ENCODE measurements at regions not wholly inside any gene's neighbourhood (a gene's known extent, or its start where the extent isn't known, plus 50 kb on each side); places are given as distances from the start of the nearest gene placed in this dataset.
"Not testable (repeated sequence)": the region's sequence is repeated elsewhere in the genome, so short reads cannot be mapped to it uniquely, and the experiment has no call there.

DNA sequence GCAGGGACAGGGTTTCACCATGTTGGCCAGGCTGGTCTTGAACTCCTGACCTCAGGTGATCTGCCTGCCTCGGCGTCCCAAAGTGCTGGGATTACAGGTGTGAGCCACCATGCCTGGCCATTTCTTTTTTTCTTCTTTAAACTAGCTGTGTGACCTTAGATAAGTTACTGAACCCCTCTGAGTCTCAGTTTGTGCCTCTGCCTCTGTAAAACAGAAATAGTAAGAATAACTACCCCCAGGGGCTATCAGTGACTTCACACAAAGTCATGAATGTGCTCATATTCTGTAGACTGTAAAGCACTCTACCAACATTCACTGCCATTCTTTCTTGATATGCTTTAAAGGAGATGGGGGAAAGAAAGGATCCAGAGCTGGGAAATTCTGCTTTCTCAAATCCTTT is 120.7 kb downstream of the RPLP1 start:
- TF ChIP-seq CTCF (IDR thresholded peaks at IDR 0.05; ENCODE audit: borderline replicate concordance, extremely low read depth, low read length, poor library complexity, severe bottlenecking); EZH2 (IDR thresholded peaks at IDR 0.05; ENCODE audit: borderline replicate concordance, low read depth, low read length, severe bottlenecking): not testable (repeated sequence)
